Loucy (cell line): ENCODE measurements at regions not wholly inside any gene's neighbourhood (a gene's known extent, or its start where the extent isn't known, plus 50 kb on each side); places are given as distances from the start of the nearest gene placed in this dataset.

Experiments
- H2AFZ ChIP-seq: fragments of 200-600 bp; sonication (generic); 2 replicates; pipeline ENCODE4 v1.6.0; 2016; ENCODE audit warnings: antibody characterized with exemption, mild to moderate bottlenecking, low read length, moderate library complexity
- H3F3A ChIP-seq: fragments of 200-600 bp; 2 replicates; pipeline ENCODE4 v1.6.0; 2016; ENCODE audit warnings: antibody characterized with exemption, low read depth, mild to moderate bottlenecking
- H3K27me3 ChIP-seq: fragments of 200-600 bp; sonication (generic); 2 replicates; pipeline ENCODE4 v1.6.1; 2014; ENCODE audit warnings: low read length, mild to moderate bottlenecking; ENCODE audit not compliant: insufficient read depth, poor library complexity, severe bottlenecking
- H3K36me3 ChIP-seq: fragments of 200-600 bp; sonication (generic); 2 replicates; pipeline ENCODE4 v1.6.1; 2016; ENCODE audit warnings: low read length; ENCODE audit not compliant: insufficient read depth
- H3K4me1 ChIP-seq: fragments of 200-600 bp; sonication (generic); 2 replicates; pipeline ENCODE4 v1.5.1; 2014; ENCODE audit warnings: low read length, mild to moderate bottlenecking; ENCODE audit not compliant: insufficient read depth, poor library complexity, severe bottlenecking
- H3K4me2 ChIP-seq: fragments of 200-600 bp; sonication (generic); 2 replicates; pipeline ENCODE4 v1.6.0; 2014; ENCODE audit warnings: antibody characterized with exemption, low read length, low read depth, mild to moderate bottlenecking; ENCODE audit not compliant: poor library complexity, severe bottlenecking
- H3K4me3 ChIP-seq: fragments of 200-600 bp; sonication (generic); 2 replicates; pipeline ENCODE4 v1.5.1; 2014; ENCODE audit warnings: low read length, mild to moderate bottlenecking, mixed read lengths; ENCODE audit not compliant: poor library complexity, severe bottlenecking
- H3K79me2 ChIP-seq: fragments of 200-600 bp; sonication (generic); 2 replicates; pipeline ENCODE4 v1.6.1; 2014; ENCODE audit warnings: low read length; ENCODE audit not compliant: insufficient read depth
- H3K9ac ChIP-seq: fragments of 200-600 bp; sonication (generic); 2 replicates; pipeline ENCODE4 v1.6.0; 2014; ENCODE audit warnings: mild to moderate bottlenecking, low read depth, low read length, moderate library complexity; ENCODE audit not compliant: poor library complexity, severe bottlenecking
- H3K9me2 ChIP-seq: fragments of 200-600 bp; sonication (generic); replicated peaks from 2 replicates; pipeline ENCODE4 v1.6.1; 2016; ENCODE audit warnings: low read depth, low read length, mixed read lengths
- H3K9me3 ChIP-seq: fragments of 200-600 bp; sonication (generic); 2 replicates; pipeline ENCODE4 v1.6.1; 2014; ENCODE audit warnings: mild to moderate bottlenecking, antibody characterized with exemption, low read length, low read depth; ENCODE audit not compliant: insufficient read depth
- H4K20me1 ChIP-seq: fragments of 200-600 bp; sonication (generic); 2 replicates; pipeline ENCODE4 v1.6.0; 2014; ENCODE audit warnings: antibody characterized with exemption, low read length, mild to moderate bottlenecking; ENCODE audit not compliant: insufficient read depth, poor library complexity, severe bottlenecking
- CTCF ChIP-seq: fragments of 200-600 bp; sonication (generic); conservative IDR thresholded peaks from 2 replicates; pipeline ENCODE4 v1.5.1; 2014; ENCODE audit warnings: mild to moderate bottlenecking, antibody characterized with exemption, low read length
- EZH2phosphoT487 ChIP-seq: fragments of 200-600 bp; IDR thresholded peaks from 2 replicates; pipeline ENCODE4 v1.6.1; 2018; ENCODE audit warnings: antibody characterized with exemption, mild to moderate bottlenecking, moderate library complexity, borderline replicate concordance

- H3K4me1 ChIP-seq: no peaks in the 10 kb centered on the region
- H4K20me1 ChIP-seq: no peaks in the 10 kb centered on the region
- no peak overlapping the region for H3K4me2 ChIP-seq
- H3K9me3 ChIP-seq: no peaks in the 10 kb centered on the region
- H3K27me3 ChIP-seq: no peaks in the 10 kb centered on the region
- H3K9ac ChIP-seq: no peak overlapping the region
- H3F3A ChIP-seq: no peaks in the 10 kb centered on the region
- no peak for TF ChIP-seq EZH2phosphoT487
- no peak for TF ChIP-seq CTCF
- no peaks in the 10 kb centered on the region for H3K9me2 ChIP-seq
- no peak overlapping the region for H2AFZ ChIP-seq
- H3K79me2 ChIP-seq: no peaks in the 10 kb centered on the region
- H3K4me3 ChIP-seq: no peak overlapping the region
- no peaks in the 10 kb centered on the region for H3K36me3 ChIP-seq
These were observed 375.1 kb upstream of the DDHD1 start for GRCh38 chr14:53528185-53528671.

- H3K4me2 ChIP-seq: no peak overlapping the region
These were observed 373.1 kb upstream of the DDHD1 start for GRCh38 chr14:53526200-53526599.

GRCh38 chr14:53525608-53526007, 372.5 kb upstream of the DDHD1 start:
- H3K9me2 ChIP-seq: no peaks in the 10 kb centered on the region
- no peak overlapping the region for H3K4me3 ChIP-seq
- H3K9ac ChIP-seq: no peak overlapping the region
- H3K79me2 ChIP-seq: no peaks in the 10 kb centered on the region
- no peaks in the 10 kb centered on the region for H3K27me3 ChIP-seq
- H3K4me2 ChIP-seq: no peak overlapping the region
- no peaks in the 10 kb centered on the region for H3F3A ChIP-seq
- H3K9me3 ChIP-seq: no peaks in the 10 kb centered on the region
- no peak overlapping the region for H2AFZ ChIP-seq
- no peaks in the 10 kb centered on the region for H3K36me3 ChIP-seq
- H4K20me1 ChIP-seq: no peaks in the 10 kb centered on the region
- no peaks in the 10 kb centered on the region for H3K4me1 ChIP-seq
- TF ChIP-seq CTCF (no peak), EZH2phosphoT487 (no peak)

More at GRCh38 chr14:53526200-53526599, 373.1 kb upstream of the DDHD1 start:
- H3K79me2 ChIP-seq: no peaks in the 10 kb centered on the region
- no peak overlapping the region for H2AFZ ChIP-seq
- H4K20me1 ChIP-seq: no peaks in the 10 kb centered on the region
- no peaks in the 10 kb centered on the region for H3K36me3 ChIP-seq
- TF ChIP-seq EZH2phosphoT487: no peak
- no peak overlapping the region for H3K4me3 ChIP-seq
- no peaks in the 10 kb centered on the region for H3K9me3 ChIP-seq
- no peaks in the 10 kb centered on the region for H3K27me3 ChIP-seq
- H3K4me1 ChIP-seq: no peaks in the 10 kb centered on the region
- H3K9ac ChIP-seq: no peak overlapping the region
- H3K9me2 ChIP-seq: no peaks in the 10 kb centered on the region
- H3F3A ChIP-seq: no peaks in the 10 kb centered on the region

GRCh38 chr14:53524391-53524790, 371.3 kb upstream of the DDHD1 start:
- H3F3A ChIP-seq: no peaks in the 10 kb centered on the region
- no peak overlapping the region for H2AFZ ChIP-seq
- H3K79me2 ChIP-seq: no peaks in the 10 kb centered on the region
- H3K9me2 ChIP-seq: no peaks in the 10 kb centered on the region
- H3K9me3 ChIP-seq: no peaks in the 10 kb centered on the region
- no peaks in the 10 kb centered on the region for H3K36me3 ChIP-seq
- no peaks in the 10 kb centered on the region for H3K27me3 ChIP-seq
- H3K9ac ChIP-seq: no peak overlapping the region
- no peaks in the 10 kb centered on the region for H4K20me1 ChIP-seq
- H3K4me1 ChIP-seq: no peaks in the 10 kb centered on the region
- H3K4me2 ChIP-seq: no peak overlapping the region
- no peak overlapping the region for H3K4me3 ChIP-seq
- TF ChIP-seq CTCF (no peak), EZH2phosphoT487 (no peak)
